Keratinocyte (primary cell): ENCODE measurements at regions not wholly inside any gene's neighbourhood (a gene's known extent, or its start where the extent isn't known, plus 50 kb on each side); places are given as distances from the start of the nearest gene placed in this dataset.

Experiments
- EZH2 ChIP-seq: IDR thresholded peaks from one replicate; pipeline ENCODE4 v1.6.1; 2012; ENCODE audit warnings: inconsistent platforms, mild to moderate bottlenecking, low read length, moderate library complexity
- TF ChIP-seq, protein P1 (sequence below), 3 experiments: IDR thresholded peaks in 1 of 3; conservative IDR thresholded peaks in 1 of 3; optimal IDR thresholded peaks in 1 of 3; 2 replicates in 2 of 3; 3 replicates in 1 of 3; pipeline versions ENCODE3 to v1.5.1; 2011; ENCODE audit warnings: low read length in 3 of 3, mild to moderate bottlenecking in 3 of 3, moderate library complexity in 2 of 3, control low read depth in 1 of 3, inconsistent platforms in 1 of 3; ENCODE audit not compliant: insufficient read depth in 2 of 3; ENCODE audit errors: extremely low read depth in 1 of 3

DNA sequence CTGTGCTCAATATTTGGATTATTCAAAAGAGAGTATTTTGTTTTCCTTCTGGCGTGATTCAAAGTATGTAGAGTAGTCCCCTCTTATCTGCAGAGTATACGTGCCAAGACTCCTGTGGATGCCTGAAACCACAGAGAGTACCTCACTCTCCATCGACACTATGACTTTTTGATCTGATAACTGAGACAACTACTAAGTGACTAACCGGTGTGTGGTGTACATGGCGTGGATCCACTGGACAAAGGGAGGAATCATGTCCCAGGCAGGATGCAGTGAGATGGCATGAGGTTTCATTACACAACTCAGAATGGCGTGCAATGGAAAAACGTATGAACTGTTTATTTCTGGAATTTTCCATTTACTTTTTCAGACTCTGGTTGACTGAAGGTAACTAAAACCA lies 112.2 kb upstream of the PDE7B start:
- TF ChIP-seq, protein P1, sequence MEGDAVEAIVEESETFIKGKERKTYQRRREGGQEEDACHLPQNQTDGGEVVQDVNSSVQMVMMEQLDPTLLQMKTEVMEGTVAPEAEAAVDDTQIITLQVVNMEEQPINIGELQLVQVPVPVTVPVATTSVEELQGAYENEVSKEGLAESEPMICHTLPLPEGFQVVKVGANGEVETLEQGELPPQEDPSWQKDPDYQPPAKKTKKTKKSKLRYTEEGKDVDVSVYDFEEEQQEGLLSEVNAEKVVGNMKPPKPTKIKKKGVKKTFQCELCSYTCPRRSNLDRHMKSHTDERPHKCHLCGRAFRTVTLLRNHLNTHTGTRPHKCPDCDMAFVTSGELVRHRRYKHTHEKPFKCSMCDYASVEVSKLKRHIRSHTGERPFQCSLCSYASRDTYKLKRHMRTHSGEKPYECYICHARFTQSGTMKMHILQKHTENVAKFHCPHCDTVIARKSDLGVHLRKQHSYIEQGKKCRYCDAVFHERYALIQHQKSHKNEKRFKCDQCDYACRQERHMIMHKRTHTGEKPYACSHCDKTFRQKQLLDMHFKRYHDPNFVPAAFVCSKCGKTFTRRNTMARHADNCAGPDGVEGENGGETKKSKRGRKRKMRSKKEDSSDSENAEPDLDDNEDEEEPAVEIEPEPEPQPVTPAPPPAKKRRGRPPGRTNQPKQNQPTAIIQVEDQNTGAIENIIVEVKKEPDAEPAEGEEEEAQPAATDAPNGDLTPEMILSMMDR (optimal IDR thresholded peaks at IDR 0.05 in 1 of 3, IDR thresholded peaks at IDR 0.05 in 1 of 3, conservative IDR thresholded peaks at IDR 0.05 in 1 of 3; ENCODE audit: extremely low read depth in 1 of 3, insufficient read depth in 2 of 3, low read length in 3 of 3): no peak
- no peak for TF ChIP-seq EZH2
